Fibroblast of mammary gland (primary cell): ENCODE measurements at regions not wholly inside any gene's neighbourhood (a gene's known extent, or its start where the extent isn't known, plus 50 kb on each side); places are given as distances from the start of the nearest gene placed in this dataset.

Source experiments
- DNase-seq: peaks from one replicate; pipeline ENCODE4 v3.0.0-alpha.2; 2010; ENCODE audit warnings: low read depth
- H3K4me3 ChIP-seq: 2 replicates; pipeline ENCODE4 v1.5.1; 2011; ENCODE audit warnings: low read depth, mild to moderate bottlenecking, low read length, moderate library complexity; ENCODE audit not compliant: control insufficient read depth
- CTCF ChIP-seq: conservative IDR thresholded peaks from 2 replicates; pipeline ENCODE4 v1.5.1; 2011; ENCODE audit warnings: low read depth, low read length, inconsistent platforms; ENCODE audit not compliant: control insufficient read depth, insufficient read depth

- no peak for DNase-seq
- no peak overlapping the region for H3K4me3 ChIP-seq
- no peak for TF ChIP-seq CTCF
Observed at GRCh38 chr12:115755061-115755724, 522.3 kb downstream of the MED13L start.

- H3K4me3 ChIP-seq: no peak overlapping the region
- peak; percentile 67 for TF ChIP-seq CTCF
- DNase-seq: peak; percentile 81
Observed at GRCh38 chr12:115752913-115753726, 524.4 kb downstream of the MED13L start.

GRCh38 chr12:115752156-115752555, 525.3 kb downstream of the MED13L start:
- peak; percentile 61 for DNase-seq
- H3K4me3 ChIP-seq: no peak overlapping the region
- TF ChIP-seq CTCF: no peak

- no peak for TF ChIP-seq CTCF
- H3K4me3 ChIP-seq: no peak overlapping the region
- no peak for DNase-seq
Observed at GRCh38 chr12:115750340-115750739, 527.2 kb downstream of the MED13L start.

- no peak for DNase-seq
- no peak overlapping the region for H3K4me3 ChIP-seq
- no peak for TF ChIP-seq CTCF
Observed at GRCh38 chr12:115749071-115749841, 528.2 kb downstream of the MED13L start.

- no peak for TF ChIP-seq CTCF
- no peak overlapping the region for H3K4me3 ChIP-seq
- DNase-seq: no peak
Observed at GRCh38 chr12:115740586-115741155, 536.8 kb downstream of the MED13L start.
